ENCODE measurements at regions not wholly inside any gene's neighbourhood (a gene's known extent, or its start where the extent isn't known, plus 50 kb on each side); places are given as distances from the start of the nearest gene placed in this dataset.

- H3K4me3 ChIP-seq (ENCODE audit: severe bottlenecking): no peak overlapping the region
- no peak overlapping the region for H3K27ac ChIP-seq (ENCODE audit: poor library complexity, severe bottlenecking)
- DNase-seq (ENCODE audit: low spot score): no peak
- no peaks in the 10 kb centered on the region for H3K9me3 ChIP-seq (ENCODE audit: severe bottlenecking)
- peaks cover 15% of the 10 kb centered on the region for H3K4me1 ChIP-seq (ENCODE audit: insufficient read depth, poor library complexity, severe bottlenecking)
- no peaks in the 10 kb centered on the region for H3K27me3 ChIP-seq (ENCODE audit: insufficient read depth, poor library complexity, severe bottlenecking)
- no peak for TF ChIP-seq CTCF (IDR thresholded peaks at IDR 0.05; ENCODE audit: poor library complexity, severe bottlenecking)
- ATAC-seq (ENCODE audit: low read depth): 0 out of 3 replicates have a peak, but pooled peaks have one; percentile 44
- no peaks in the 10 kb centered on the region for H3K36me3 ChIP-seq (ENCODE audit: low read depth)
Measured at GRCh38 chr10:4652111-4653010, 173.6 kb upstream of the AKR1E2 start.

- H3K27ac ChIP-seq (ENCODE audit: poor library complexity, severe bottlenecking): no peak overlapping the region
- no peaks in the 10 kb centered on the region for H3K27me3 ChIP-seq (ENCODE audit: insufficient read depth, poor library complexity, severe bottlenecking)
- no peaks in the 10 kb centered on the region for H3K36me3 ChIP-seq (ENCODE audit: low read depth)
- DNase-seq (ENCODE audit: low spot score) (no peak), ATAC-seq (ENCODE audit: low read depth) (peak; percentile 14; the same call in 1 of the 3 replicates)
- no peak for TF ChIP-seq CTCF (IDR thresholded peaks at IDR 0.05; ENCODE audit: poor library complexity, severe bottlenecking)
- no peaks in the 10 kb centered on the region for H3K9me3 ChIP-seq (ENCODE audit: severe bottlenecking)
- H3K4me1 ChIP-seq (ENCODE audit: insufficient read depth, poor library complexity, severe bottlenecking): peaks cover 11% of the 10 kb centered on the region
- no peak overlapping the region for H3K4me3 ChIP-seq (ENCODE audit: severe bottlenecking)
Measured at GRCh38 chr10:4651404-4652037, 174.5 kb upstream of the AKR1E2 start.

- TF ChIP-seq CTCF (IDR thresholded peaks at IDR 0.05; ENCODE audit: poor library complexity, severe bottlenecking): no peak
- Histone ChIP-seq H3K27me3 (ENCODE audit: insufficient read depth, poor library complexity, severe bottlenecking) (no peaks in the 10 kb centered on the region), H3K9me3 (ENCODE audit: severe bottlenecking) (no peaks in the 10 kb centered on the region), H3K27ac (ENCODE audit: poor library complexity, severe bottlenecking) (no peak overlapping the region), H3K4me1 (ENCODE audit: insufficient read depth, poor library complexity, severe bottlenecking) (peaks cover 6% of the 10 kb centered on the region), H3K4me3 (ENCODE audit: severe bottlenecking) (no peak overlapping the region), H3K36me3 (ENCODE audit: low read depth) (no peaks in the 10 kb centered on the region)
- DNase-seq (ENCODE audit: low spot score) (no peak), ATAC-seq (ENCODE audit: low read depth) (no peak)
Measured at GRCh38 chr10:4650582-4650981, 175.4 kb upstream of the AKR1E2 start.

- no peak for DNase-seq (ENCODE audit: low spot score)
- no peak overlapping the region for H3K4me3 ChIP-seq (ENCODE audit: severe bottlenecking)
- no peak for ATAC-seq (ENCODE audit: low read depth)
- no peak for TF ChIP-seq CTCF (IDR thresholded peaks at IDR 0.05; ENCODE audit: poor library complexity, severe bottlenecking)
- H3K36me3 ChIP-seq (ENCODE audit: low read depth): no peaks in the 10 kb centered on the region
- H3K27ac ChIP-seq (ENCODE audit: poor library complexity, severe bottlenecking): no peak overlapping the region
- H3K27me3 ChIP-seq (ENCODE audit: insufficient read depth, poor library complexity, severe bottlenecking): no peaks in the 10 kb centered on the region
- H3K4me1 ChIP-seq (ENCODE audit: insufficient read depth, poor library complexity, severe bottlenecking): peaks cover 6% of the 10 kb centered on the region
- H3K9me3 ChIP-seq (ENCODE audit: severe bottlenecking): no peaks in the 10 kb centered on the region
Measured at GRCh38 chr10:4649886-4650508, 176.0 kb upstream of the AKR1E2 start.

Measured in RWPE2 (cell line).